ENCODE measurements at regions not wholly inside any gene's neighbourhood (a gene's known extent, or its start where the extent isn't known, plus 50 kb on each side); places are given as distances from the start of the nearest gene placed in this dataset.

DNA sequence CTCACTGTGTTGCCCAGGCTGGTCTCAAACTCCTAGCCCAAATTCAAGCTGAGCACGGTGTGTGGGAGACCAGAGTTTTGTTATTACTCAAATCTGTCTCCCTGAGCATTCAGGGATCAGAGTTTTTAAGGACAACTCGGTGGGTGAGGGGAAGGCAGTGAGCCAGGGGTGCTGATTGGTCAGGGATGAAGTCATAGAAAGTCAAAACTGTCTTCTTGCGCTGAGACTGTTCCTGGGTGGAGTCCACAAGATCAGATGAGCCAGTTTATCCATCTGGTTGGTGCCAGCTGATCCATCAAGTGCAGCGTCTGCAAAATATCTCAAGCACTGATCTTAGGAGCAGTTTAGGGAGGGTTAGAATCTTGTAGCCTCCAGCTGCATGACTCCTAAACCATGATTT lies 346.3 kb downstream of the TMEM114 start:
- no peak for DNase-seq (ENCODE audit: low spot score)
- in situ Hi-C loops (cut with MboI; ENCODE audit: low sequenced_read_pairs, unreplicated experiment) = no loop called here
- TF ChIP-seq, protein P1, sequence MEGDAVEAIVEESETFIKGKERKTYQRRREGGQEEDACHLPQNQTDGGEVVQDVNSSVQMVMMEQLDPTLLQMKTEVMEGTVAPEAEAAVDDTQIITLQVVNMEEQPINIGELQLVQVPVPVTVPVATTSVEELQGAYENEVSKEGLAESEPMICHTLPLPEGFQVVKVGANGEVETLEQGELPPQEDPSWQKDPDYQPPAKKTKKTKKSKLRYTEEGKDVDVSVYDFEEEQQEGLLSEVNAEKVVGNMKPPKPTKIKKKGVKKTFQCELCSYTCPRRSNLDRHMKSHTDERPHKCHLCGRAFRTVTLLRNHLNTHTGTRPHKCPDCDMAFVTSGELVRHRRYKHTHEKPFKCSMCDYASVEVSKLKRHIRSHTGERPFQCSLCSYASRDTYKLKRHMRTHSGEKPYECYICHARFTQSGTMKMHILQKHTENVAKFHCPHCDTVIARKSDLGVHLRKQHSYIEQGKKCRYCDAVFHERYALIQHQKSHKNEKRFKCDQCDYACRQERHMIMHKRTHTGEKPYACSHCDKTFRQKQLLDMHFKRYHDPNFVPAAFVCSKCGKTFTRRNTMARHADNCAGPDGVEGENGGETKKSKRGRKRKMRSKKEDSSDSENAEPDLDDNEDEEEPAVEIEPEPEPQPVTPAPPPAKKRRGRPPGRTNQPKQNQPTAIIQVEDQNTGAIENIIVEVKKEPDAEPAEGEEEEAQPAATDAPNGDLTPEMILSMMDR (IDR thresholded peaks at IDR 0.05; ENCODE audit: borderline replicate concordance, control extremely low read depth, extremely low read depth, insufficient read depth, missing control alignments) = no peak

DNA sequence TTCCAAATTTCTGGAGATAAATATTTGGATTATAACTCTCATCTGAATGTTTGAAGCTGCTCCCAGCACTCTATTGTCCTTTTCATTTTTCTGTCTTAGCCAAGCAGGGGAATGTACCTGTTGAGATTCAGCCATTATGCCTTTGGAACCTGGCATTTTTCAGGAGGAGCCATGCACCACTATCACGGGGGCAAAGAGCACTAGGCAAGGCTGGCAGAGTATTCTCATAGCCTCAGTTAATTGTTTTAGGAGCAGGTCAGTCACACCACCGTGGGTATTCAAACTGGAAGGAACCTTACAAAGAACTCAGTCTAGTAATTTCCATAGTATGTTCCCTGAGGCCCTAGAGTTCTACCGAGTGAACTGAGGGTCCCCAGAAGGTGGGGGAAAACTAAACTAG lies 348.9 kb downstream of the TMEM114 start:
- in situ Hi-C loops (cut with MboI; ENCODE audit: low sequenced_read_pairs, unreplicated experiment) = no loop called here
- DNase-seq (ENCODE audit: low spot score) = no peak
- TF ChIP-seq, protein P1 (IDR thresholded peaks at IDR 0.05; ENCODE audit: borderline replicate concordance, control extremely low read depth, extremely low read depth, insufficient read depth, missing control alignments) = no peak

DNA sequence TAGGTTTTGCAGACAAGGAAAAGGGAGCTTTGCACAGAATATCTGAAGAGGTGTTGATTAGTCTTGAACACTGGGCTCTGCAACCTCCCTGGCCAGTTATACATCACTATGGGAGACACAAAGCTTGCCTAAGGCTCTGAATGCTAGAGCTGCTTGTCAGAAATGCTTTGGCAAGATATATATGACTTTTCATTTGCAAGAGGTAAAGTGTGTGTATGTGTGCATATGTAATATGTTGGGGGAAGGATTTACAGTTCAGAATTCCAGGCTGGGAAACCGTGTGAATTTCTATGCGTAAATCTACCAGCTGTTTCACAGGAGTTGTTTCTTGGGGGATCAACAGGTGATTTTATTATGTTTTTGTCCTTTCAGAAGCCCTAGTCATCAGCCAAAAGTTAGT lies 350.9 kb downstream of the TMEM114 start:
- in situ Hi-C loops (cut with MboI; ENCODE audit: low sequenced_read_pairs, unreplicated experiment) = no loop called here
- no peak for DNase-seq (ENCODE audit: low spot score)
- TF ChIP-seq, protein P1 (IDR thresholded peaks at IDR 0.05; ENCODE audit: borderline replicate concordance, control extremely low read depth, extremely low read depth, insufficient read depth, missing control alignments) = no peak

DNA sequence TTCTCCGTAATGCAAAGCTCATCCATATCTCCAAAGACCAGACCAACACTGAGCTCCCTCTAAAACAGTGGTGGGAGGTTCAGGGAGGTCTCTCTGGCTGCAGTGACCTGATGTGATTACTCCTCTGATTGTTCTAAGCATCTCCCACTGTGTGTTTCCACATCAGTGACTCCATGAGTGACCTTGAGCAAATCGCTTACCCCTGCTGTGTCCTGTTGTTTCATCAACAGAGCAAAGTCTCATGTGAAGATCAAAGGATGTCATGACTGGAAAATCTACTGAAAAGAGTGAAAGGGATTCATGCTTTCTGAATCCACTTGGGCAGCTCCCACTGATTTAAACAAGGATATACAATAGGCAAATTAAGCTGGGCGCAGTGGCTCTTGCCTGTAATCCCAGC lies 352.9 kb downstream of the TMEM114 start:
- in situ Hi-C loops (cut with MboI; ENCODE audit: low sequenced_read_pairs, unreplicated experiment) = no loop called here
- no peak for DNase-seq (ENCODE audit: low spot score)
- TF ChIP-seq, protein P1 (IDR thresholded peaks at IDR 0.05; ENCODE audit: borderline replicate concordance, control extremely low read depth, extremely low read depth, insufficient read depth, missing control alignments) = no peak

DNA sequence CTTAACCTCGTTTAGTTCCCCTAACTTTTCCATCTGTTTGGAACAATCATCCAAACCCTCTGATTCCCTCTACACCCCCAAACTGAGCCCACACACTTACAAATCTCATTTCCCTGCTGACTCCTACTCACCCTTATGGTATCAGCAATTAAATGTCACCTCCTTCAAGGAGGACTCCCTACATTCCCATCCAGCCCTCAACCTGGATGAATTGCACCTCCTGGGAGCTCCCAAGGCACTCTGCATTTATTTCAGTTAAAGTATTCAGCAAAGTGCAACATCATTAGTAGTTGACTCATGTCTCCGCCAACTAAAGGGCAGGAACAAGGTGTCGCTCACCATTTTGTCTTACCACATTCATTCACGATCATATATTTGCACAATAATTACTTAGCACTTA lies 353.5 kb downstream of the TMEM114 start:
- in situ Hi-C loops (cut with MboI; ENCODE audit: low sequenced_read_pairs, unreplicated experiment) = no loop called here
- TF ChIP-seq, protein P1 (IDR thresholded peaks at IDR 0.05; ENCODE audit: borderline replicate concordance, control extremely low read depth, extremely low read depth, insufficient read depth, missing control alignments) = no peak
- DNase-seq (ENCODE audit: low spot score) = no peak

DNA sequence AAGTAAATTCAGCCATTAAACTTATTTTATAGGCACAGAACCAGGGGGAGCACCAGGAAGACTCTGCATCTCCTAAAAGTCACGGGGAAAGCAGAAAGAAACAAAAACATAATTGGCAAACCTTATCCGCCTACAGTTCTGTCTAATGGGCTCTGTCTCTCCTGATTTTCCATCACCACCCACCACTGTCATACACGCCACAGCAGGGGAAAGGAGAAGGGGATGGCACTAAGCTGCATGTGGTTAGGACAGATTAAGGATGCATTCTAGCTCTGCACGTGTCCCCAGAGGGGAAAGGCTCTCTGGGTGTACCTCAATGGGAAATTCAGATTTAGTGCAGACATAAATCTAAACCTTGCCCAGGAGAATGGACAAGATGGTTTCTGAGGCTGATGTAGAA lies 359.8 kb downstream of the TMEM114 start:
- in situ Hi-C loops (cut with MboI; ENCODE audit: low sequenced_read_pairs, unreplicated experiment) = no loop called here
- DNase-seq (ENCODE audit: low spot score) = no peak
- TF ChIP-seq, protein P1 (IDR thresholded peaks at IDR 0.05; ENCODE audit: borderline replicate concordance, control extremely low read depth, extremely low read depth, insufficient read depth, missing control alignments) = no peak

DNA sequence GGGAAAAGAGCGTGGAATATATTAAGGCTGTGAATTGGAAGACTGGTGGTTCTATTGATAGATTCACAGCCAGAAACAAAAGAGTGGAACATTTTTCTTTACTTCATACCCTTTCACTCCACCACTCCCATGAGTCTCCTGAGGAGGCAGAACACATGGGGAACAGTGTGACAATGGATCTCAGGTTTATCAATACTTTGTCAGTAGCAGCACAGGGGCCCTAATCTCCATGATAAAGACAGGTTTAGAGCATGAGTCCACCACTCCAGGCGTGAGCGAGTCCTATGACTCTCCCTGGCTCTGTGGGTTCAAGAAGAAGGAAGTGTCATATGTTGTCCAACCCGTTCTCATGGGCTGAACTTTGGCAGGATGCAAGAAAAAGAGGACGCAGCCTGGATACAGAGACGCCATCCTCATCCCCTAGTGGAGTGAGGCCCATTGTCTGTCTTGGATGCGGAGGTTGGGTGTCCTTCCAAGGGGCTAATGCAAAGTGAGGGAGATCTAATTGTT lies 361.2 kb downstream of the TMEM114 start:
- TF ChIP-seq, protein P1 (IDR thresholded peaks at IDR 0.05; ENCODE audit: borderline replicate concordance, control extremely low read depth, extremely low read depth, insufficient read depth, missing control alignments) = no peak
- DNase-seq (ENCODE audit: low spot score) = no peak
- in situ Hi-C loops (cut with MboI; ENCODE audit: low sequenced_read_pairs, unreplicated experiment) = no loop called here
